ENCODE measurements at regions not wholly inside any gene's neighbourhood (a gene's known extent, or its start where the extent isn't known, plus 50 kb on each side); places are given as distances from the start of the nearest gene placed in this dataset.

DNA sequence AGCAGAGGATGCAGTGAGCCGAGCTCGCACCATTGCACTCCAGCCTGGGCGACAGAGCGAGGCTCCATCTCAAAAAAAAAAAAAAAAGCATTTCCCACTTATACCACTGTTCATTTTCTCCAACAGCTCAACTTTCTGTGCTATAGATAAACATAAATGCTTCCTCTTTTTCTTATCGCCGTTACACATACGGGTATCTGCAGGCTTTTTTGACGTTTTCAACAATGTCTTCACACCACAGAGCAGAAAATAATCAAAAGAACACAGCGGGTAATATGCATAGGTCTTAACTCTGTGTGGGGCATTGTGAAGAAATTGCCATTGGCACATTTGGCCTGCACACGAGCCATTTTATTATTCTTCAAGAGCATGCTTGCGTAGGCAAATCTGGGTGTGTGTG is 86.4 kb downstream of the CAPZA3 start:
- TF ChIP-seq POLR2A (IDR thresholded peaks at IDR 0.05; ENCODE audit: low read depth, low read length) (no peak), CEBPB (IDR thresholded peaks at IDR 0.05; ENCODE audit: low read depth, low read length) (no peak), RCOR1 (IDR thresholded peaks at IDR 0.05; ENCODE audit: insufficient replicate concordance, low read length) (no peak), ELK1 (IDR thresholded peaks at IDR 0.05; ENCODE audit: borderline replicate concordance, low read depth, low read length) (no peak), SMC3 (IDR thresholded peaks at IDR 0.05; ENCODE audit: low read depth, low read length) (no peak), MXI1 (IDR thresholded peaks at IDR 0.05; ENCODE audit: borderline replicate concordance, low read depth, low read length) (no peak), RAD21 (IDR thresholded peaks at IDR 0.05; ENCODE audit: low read length) (no peak), RFX5 (IDR thresholded peaks at IDR 0.05; ENCODE audit: low read depth, low read length) (no peak), CHD1 (IDR thresholded peaks at IDR 0.05; ENCODE audit: low read depth, low read length) (no peak)
- TF ChIP-seq, protein P1, sequence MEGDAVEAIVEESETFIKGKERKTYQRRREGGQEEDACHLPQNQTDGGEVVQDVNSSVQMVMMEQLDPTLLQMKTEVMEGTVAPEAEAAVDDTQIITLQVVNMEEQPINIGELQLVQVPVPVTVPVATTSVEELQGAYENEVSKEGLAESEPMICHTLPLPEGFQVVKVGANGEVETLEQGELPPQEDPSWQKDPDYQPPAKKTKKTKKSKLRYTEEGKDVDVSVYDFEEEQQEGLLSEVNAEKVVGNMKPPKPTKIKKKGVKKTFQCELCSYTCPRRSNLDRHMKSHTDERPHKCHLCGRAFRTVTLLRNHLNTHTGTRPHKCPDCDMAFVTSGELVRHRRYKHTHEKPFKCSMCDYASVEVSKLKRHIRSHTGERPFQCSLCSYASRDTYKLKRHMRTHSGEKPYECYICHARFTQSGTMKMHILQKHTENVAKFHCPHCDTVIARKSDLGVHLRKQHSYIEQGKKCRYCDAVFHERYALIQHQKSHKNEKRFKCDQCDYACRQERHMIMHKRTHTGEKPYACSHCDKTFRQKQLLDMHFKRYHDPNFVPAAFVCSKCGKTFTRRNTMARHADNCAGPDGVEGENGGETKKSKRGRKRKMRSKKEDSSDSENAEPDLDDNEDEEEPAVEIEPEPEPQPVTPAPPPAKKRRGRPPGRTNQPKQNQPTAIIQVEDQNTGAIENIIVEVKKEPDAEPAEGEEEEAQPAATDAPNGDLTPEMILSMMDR (conservative IDR thresholded peaks at IDR 0.05; ENCODE audit: low read depth, low read length): no peak

Data from IMR-90 (cell line).